Stimulated activated CD4-positive, alpha-beta T cell treated with anti-CD3 and anti-CD28 coated beads, TNF-alpha, amount 100 ng/mL, for 48 hours (primary cell): ENCODE measurements at regions not wholly inside any gene's neighbourhood (a gene's known extent, or its start where the extent isn't known, plus 50 kb on each side); places are given as distances from the start of the nearest gene placed in this dataset.

Source experiments
- DNase-seq, 3 donors: peaks; one replicate each; pipeline ENCODE4 v3.0.0-alpha.2; 2020; ENCODE audit warnings: low read depth in 3 of 3

DNA sequence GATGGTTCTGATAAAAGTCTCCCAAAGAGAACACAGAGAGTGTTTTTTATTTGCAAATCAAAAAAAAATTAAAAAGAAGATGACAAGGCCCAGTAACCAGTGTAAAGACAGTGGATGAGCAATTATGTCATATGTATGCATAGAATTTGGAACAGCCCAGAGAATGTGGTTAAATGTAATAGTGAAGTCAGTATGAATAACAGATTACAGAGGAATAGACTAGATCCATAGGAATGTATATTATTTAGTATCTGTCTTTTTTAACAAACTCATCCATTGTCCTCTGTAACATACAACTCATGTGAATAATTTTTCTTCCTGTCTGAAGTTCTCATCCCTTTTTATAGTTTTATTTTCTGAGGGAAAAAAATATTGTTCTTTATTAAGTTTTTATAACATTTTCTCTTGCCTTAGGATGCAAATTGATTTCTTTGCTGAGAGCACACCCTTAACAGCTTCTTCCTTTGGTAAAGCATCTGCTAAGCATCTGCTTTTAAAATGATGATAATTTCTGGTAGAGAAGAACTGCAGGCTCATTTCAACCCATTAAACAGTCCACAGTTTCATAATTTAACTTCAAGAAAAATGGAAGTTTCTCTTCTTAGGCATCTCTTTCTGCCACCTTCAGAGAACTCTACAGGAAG is 266.5 kb upstream of the MTNR1B start:
- DNase-seq = no peak

- DNase-seq = no peak
Observed at GRCh38 chr11:92703449-92703830, 266.0 kb upstream of the MTNR1B start.

- DNase-seq = no peak
Observed at GRCh38 chr11:92707173-92707619, 262.3 kb upstream of the MTNR1B start.

DNA sequence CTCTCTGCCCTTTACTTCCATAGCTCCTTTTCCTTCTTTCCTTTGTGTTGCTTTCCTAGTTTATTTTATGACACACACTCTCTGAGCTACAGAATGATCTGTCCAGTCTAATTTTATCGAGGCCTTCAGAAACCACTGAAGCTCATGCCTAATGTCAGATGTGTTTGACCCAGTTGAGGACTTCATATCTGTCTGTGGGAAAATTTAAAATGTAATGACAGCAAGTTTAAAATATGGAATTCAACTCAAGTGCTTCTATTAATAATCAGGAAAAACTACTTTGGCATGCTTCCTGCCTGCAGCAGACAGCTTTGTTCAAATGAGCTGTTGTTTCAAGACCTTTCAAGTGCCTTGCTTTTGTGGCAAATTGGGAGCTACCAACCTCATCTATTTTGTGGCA is 261.8 kb upstream of the MTNR1B start:
- no peak for DNase-seq

DNA sequence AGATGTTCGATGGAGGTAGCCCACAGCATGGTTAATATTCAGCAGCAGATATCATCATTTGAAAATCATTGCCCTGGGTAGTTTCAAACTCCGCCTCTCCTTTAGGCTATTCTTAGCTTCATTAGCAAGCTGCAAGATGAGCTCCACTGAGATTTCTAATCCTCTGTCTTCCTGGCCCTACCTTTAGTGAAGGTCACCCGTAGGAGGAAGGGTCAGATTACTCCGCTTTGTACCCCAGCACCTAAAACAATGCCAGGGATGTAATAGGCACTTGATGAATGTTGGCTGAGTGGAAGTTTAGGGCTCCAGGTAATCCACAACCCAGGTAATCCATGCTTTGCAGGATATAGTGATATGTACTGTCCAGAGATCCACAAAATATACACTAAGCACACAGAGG is 260.1 kb upstream of the MTNR1B start:
- DNase-seq = no peak

GRCh38 chr11:92711926-92712325 is 257.5 kb upstream of the MTNR1B start:
- DNase-seq = no peak

GRCh38 chr11:92714111-92714510 is 255.3 kb upstream of the MTNR1B start:
- no peak for DNase-seq

- DNase-seq = no peak
Observed at GRCh38 chr11:92717240-92717639, 252.2 kb upstream of the MTNR1B start.

DNA sequence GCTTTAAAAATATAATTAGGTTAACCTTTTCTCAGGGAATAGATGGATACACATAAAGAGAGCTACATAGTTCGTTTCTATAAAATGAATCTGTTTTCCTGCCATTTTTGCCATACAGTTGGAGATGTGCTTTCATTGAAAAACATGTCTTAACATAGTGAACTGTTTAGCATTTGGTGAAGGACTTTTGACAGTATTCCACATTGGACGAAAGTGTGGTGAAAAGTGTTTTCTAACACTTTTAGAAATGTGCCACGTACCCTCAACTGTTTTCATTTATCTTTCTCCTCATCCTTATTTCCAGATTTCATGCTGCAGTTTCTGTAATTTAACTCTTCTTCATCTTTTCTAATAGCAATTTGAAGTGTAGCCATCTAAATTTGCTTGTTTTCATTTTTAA is 249.1 kb upstream of the MTNR1B start:
- DNase-seq = no peak

- DNase-seq = no peak
Observed at GRCh38 chr11:92725352-92725751, 244.1 kb upstream of the MTNR1B start.

- no peak for DNase-seq
Observed at GRCh38 chr11:92727123-92727522, 242.3 kb upstream of the MTNR1B start.

DNA sequence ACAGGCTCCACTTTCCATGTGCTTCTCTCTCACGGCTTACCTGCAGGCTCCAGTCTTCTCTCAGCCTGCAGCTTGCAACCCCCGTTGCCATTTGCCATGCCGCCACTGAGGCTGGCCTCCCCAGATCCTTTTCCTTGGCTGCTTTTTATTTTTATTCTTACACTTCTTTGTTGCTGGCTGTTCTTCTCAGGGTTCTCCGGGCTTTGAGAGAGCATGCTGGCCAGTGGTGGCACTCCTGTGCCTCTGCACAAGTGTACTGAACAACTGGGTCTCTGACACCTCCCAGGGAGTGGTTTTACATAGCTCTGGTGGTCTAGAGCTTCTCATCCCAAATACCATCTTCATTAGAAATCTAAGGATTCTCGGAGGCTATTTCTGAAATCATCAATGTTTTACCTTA is 241.7 kb upstream of the MTNR1B start:
- no peak for DNase-seq

GRCh38 chr11:92728628-92729027 is 240.8 kb upstream of the MTNR1B start:
- no peak for DNase-seq

DNA sequence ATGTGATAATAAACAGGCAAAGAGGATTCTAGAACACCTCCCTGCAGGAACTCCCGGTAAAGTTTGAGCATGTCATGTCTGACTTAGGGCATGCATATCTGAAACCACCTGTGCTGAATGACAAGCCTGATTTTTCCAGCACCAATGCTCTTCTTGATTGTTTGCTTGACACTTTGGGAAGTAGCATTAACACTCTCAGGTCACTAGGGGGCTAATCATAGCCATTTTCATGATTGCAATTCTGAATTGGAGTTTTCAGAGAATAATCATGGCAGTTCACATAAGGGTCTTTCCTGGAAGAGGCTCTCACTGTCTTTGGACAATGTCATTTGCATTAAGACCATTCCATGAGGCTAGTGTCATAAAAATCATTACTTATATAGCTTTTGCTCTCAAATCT is 234.4 kb upstream of the MTNR1B start:
- no peak for DNase-seq

DNA sequence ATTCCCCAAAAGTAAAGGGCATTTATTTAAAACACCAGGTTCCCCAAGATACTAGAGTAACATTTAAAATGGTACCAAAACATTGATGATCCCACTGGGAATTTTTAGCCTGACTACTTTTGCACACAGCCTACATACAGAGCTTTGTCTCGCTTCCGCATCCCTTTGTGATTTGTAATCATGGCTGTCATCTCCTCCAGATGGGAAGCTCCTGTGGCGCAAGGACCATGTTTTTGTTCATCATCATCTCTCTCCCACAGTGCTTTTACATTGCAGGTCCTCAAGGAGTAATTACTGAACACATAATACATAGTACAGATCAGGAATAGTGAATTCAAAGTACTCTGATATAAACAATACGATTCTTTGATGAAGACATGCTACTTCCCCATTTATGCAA is 231.2 kb upstream of the MTNR1B start:
- no peak for DNase-seq

GRCh38 chr11:92739041-92739440 is 230.4 kb upstream of the MTNR1B start:
- no peak for DNase-seq

DNA sequence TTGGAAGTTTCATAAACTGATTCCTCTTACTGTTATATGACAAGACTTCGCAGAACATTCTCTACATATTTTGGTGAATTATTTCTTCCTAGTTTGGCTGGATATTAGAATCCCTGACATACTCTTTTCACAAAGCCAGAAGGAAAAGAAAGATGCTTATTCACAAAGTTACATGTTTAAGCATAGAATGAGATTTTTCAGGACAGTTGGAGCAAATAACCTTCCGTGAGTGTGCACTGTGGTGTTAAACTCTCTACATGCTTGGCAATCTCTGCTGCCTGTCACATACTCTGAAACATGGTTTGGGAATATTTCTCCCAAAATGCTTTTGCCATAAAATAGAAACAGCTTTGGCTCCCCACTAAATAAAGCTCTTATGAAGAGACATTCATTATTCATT is 230.0 kb upstream of the MTNR1B start:
- DNase-seq = no peak

DNA sequence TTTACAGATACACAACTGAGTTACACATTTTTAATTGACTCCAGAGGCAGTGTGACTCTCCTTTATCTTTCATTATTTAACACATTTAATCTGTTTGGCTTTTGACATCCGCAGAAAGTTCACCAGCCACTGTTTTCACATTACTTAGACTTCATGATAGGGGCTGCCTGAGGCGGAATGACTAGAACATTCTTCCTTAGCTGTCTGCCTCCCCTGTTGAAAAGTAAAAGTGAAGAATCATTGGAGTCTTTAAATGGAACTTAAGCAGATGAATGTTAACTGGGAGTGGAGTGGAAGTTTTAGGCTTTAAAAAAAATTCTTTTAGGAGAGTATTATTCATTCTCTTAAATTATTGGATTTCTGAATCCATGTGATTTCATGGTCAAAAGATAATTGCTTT is 229.2 kb upstream of the MTNR1B start:
- no peak for DNase-seq

DNA sequence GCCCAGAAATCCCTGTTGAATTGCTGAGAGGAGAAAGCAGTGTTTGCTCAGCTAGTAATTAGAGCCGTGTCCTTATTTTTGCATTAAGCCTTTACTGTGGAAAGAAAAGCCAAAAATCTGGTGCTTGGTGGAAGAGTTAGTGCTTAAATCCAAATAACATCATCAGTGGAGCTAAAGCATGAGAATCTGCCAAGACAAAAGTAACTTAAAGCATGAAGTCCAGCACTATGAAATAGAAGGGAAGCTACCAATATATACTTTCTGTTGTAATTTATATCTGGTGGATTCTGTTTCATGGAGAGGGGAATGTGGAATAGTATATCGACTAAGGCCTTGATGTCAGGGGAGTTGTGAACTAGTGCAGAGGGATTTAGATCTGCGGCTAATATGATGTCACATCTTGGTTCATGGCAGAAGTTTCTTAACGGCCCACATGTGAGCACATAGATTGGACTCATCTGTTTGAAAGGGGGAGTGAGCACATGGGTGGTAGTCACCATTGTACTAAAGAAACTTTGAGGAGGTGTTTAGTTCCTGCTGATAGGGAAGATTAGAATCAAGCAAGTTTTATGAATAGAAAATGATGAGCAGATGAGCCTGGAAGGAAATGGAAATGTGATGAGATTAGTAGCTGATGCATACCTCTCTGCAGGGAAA is 224.4 kb upstream of the MTNR1B start:
- no peak for DNase-seq

- no peak for DNase-seq
Observed at GRCh38 chr11:92750794-92751193, 218.7 kb upstream of the MTNR1B start.

DNA sequence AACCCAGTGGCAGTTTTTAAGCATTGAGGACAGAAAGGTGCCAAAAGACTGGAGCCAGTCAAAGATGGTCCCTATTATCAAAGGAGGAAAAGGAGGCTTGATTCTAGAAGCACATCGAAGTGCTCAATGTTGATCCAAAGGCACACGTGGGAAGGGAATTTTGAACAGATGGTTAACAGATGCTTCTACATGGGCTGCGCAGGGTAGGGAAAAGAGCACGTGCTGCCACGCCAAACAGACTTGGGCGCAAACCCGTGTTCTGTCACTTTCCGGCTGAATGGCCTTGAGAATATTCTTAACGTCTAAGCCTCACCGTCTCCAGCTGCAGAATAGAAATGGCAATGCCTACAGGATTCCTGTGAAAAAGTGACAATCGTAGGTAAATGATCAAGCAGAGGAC is 217.9 kb upstream of the MTNR1B start:
- DNase-seq = no peak

DNA sequence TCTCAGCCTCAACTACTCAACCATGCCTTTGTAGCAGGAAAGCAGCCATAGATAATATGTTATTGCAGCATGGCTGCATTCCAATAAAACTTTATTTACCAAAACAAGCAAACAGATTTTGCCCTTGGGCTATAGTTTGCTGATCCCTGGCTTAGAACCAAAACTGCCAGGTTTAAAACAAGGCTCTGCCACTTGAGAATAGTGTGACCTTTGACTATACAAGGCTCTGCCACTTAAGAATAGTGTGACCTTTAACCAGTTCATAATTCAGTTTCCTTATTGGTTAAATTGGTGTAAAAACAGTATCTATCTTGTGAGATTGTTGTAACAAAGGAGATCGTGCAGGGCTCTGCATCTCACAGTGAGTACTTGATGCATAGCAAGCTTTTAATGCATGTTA is 217.3 kb upstream of the MTNR1B start:
- no peak for DNase-seq

- no peak for DNase-seq
Observed at GRCh38 chr11:92753161-92753560, 216.3 kb upstream of the MTNR1B start.

DNA sequence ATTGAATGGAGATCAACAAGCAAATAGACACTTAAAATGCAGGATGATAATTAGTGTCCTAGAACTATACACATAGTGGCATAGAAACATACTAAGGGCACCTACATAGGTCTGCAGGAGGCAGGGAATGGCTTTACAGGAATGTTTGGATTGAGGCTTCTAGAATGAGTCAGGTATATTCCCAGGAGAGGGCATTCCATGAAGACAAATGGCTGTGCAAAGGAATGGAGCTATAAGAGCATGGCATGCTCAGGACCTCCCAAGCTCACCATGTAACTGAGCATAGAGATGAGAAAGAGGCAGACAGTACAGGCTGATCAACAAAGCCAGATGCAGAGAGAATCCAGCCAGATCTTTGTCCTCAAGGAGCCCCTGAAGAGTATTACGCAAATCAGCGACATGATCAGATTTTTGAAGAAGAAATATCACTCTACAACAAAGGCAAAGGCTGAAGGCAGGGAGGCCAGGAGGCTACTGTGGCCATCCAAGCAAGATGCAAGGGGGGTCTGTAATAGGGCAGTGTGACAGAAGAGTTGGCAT is 211.1 kb upstream of the MTNR1B start:
- no peak for DNase-seq
